Astrocyte (in vitro differentiated cells and primary cell): ENCODE measurements at regions not wholly inside any gene's neighbourhood (a gene's known extent, or its start where the extent isn't known, plus 50 kb on each side); places are given as distances from the start of the nearest gene placed in this dataset.

Experiments used
- DNase-seq: peaks from one replicate; pipeline ENCODE4 v3.0.0-alpha.2; 2010; ENCODE audit warnings: low read depth
- FAIRE-seq: peaks from 2 replicates; lab custom pipeline; 2011; peaks lifted over from hg19 to GRCh38; lab: Jason Lieb, UNC
- H2AFZ ChIP-seq: 2 replicates; pipeline ENCODE4 v1.6.0; 2012; ENCODE audit warnings: low read depth, low read length, inconsistent platforms
- H3K27ac ChIP-seq: 2 replicates; pipeline ENCODE4 v1.5.1; 2011; ENCODE audit warnings: low read depth, low read length, inconsistent platforms
- H3K27me3 ChIP-seq: 2 replicates; pipeline ENCODE4 v1.6.0; 2011; ENCODE audit warnings: low read length, inconsistent platforms; ENCODE audit not compliant: insufficient read depth
- H3K36me3 ChIP-seq: 2 replicates; pipeline ENCODE4 v1.5.1; 2011; ENCODE audit warnings: low read length, inconsistent platforms; ENCODE audit not compliant: insufficient read depth
- H3K4me1 ChIP-seq: 2 replicates; pipeline ENCODE4 v1.5.1; 2011; ENCODE audit warnings: low read length, inconsistent platforms; ENCODE audit not compliant: insufficient read depth
- H3K4me2 ChIP-seq: 2 replicates; pipeline ENCODE4 v1.6.0; 2012; ENCODE audit warnings: low read length, inconsistent platforms
- H3K4me3 ChIP-seq: 2 replicates; pipeline ENCODE4 v1.5.1; 2011; ENCODE audit warnings: low read depth, mild to moderate bottlenecking, low read length, inconsistent platforms; ENCODE audit not compliant: insufficient read depth
- H3K79me2 ChIP-seq: 2 replicates; pipeline ENCODE4 v1.6.0; 2012; ENCODE audit warnings: mild to moderate bottlenecking, low read length, inconsistent platforms; ENCODE audit not compliant: insufficient read depth
- H3K9ac ChIP-seq: 2 replicates; pipeline ENCODE4 v1.6.0; 2012; ENCODE audit warnings: mild to moderate bottlenecking, low read length, inconsistent platforms
- H3K9me3 ChIP-seq: 2 replicates; pipeline ENCODE4 v1.5.1; 2012; ENCODE audit warnings: low read depth, mild to moderate bottlenecking, low read length, inconsistent platforms; ENCODE audit not compliant: insufficient read depth
- H4K20me1 ChIP-seq: 2 replicates; pipeline ENCODE4 v1.6.0; 2012; ENCODE audit warnings: low read length, inconsistent platforms; ENCODE audit not compliant: insufficient read depth
- H3K27ac Mint-ChIP-seq: one replicate; pipeline ENCODE4 v1.8.0; 2021; ENCODE audit warnings: mild to moderate bottlenecking, mixed read lengths; ENCODE audit not compliant: unreplicated experiment
- H3K27me3 Mint-ChIP-seq: one replicate; pipeline ENCODE4 v1.8.0; 2021; ENCODE audit warnings: low read depth, mixed read lengths; ENCODE audit not compliant: unreplicated experiment
- H3K36me3 Mint-ChIP-seq: one replicate; pipeline ENCODE4 v1.8.0; 2021; ENCODE audit warnings: low read depth, mixed read lengths; ENCODE audit not compliant: unreplicated experiment
- H3K4me1 Mint-ChIP-seq: one replicate; pipeline ENCODE4 v1.8.0; 2021; ENCODE audit warnings: low read depth, mixed read lengths; ENCODE audit not compliant: unreplicated experiment
- H3K4me3 Mint-ChIP-seq: one replicate; pipeline ENCODE4 v1.8.0; 2021; ENCODE audit warnings: mild to moderate bottlenecking, moderate library complexity, mixed read lengths; ENCODE audit not compliant: unreplicated experiment
- H3K9me3 Mint-ChIP-seq: one replicate; pipeline ENCODE4 v1.8.0; 2021; ENCODE audit warnings: mild to moderate bottlenecking, mixed read lengths; ENCODE audit not compliant: unreplicated experiment
- CTCF ChIP-seq: IDR thresholded peaks from 2 replicates; pipeline ENCODE4 v1.5.1; 2011; ENCODE audit warnings: low read depth, mild to moderate bottlenecking, inconsistent platforms, low read length, moderate library complexity; ENCODE audit not compliant: insufficient read depth
- EZH2 ChIP-seq: IDR thresholded peaks from 2 replicates; pipeline ENCODE4 v1.6.1; 2012; ENCODE audit warnings: mild to moderate bottlenecking, low read length, inconsistent platforms; ENCODE audit not compliant: insufficient read depth

DNA sequence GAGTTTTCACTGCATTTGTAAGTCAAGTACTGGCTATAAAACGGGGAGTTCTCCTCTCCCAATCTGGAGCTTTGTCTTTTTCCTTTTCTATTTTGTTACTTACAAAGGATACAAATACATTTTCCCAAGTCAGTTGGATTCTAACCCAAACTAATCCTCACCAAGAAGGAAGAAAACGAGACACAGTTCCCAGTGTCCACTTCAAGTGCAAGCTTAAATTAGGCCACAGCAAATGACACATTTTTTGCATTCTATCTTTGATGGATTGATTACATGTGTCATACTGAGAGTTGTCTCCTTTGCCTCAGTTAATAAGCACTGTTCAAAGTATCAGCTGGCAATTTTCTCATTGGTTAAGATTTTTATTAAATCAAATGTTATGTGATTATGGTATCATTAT is 296.7 kb upstream of the ANO5 start:
- H3K27ac Mint-ChIP-seq: no peak overlapping the region

GRCh38 chr11:21896746-21897602 is 295.9 kb upstream of the ANO5 start:
- Histone ChIP-seq H3K4me3 (no peak overlapping the region), H3K27ac (no peak overlapping the region), H3K9me3 (no peaks in the 10 kb centered on the region), H3K4me1 (no peaks in the 10 kb centered on the region), H3K4me2 (no peak overlapping the region), H3K79me2 (no peaks in the 10 kb centered on the region), H2AFZ (no peak overlapping the region), H4K20me1 (no peaks in the 10 kb centered on the region), H3K27me3 (no peaks in the 10 kb centered on the region), H3K9ac (no peak overlapping the region), H3K36me3 (no peaks in the 10 kb centered on the region)
- H3K9me3 Mint-ChIP-seq: no peaks in the 10 kb centered on the region
- DNase-seq (no peak), FAIRE-seq (no peak)
- no peaks in the 10 kb centered on the region for H3K27me3 Mint-ChIP-seq
- no peak overlapping the region for H3K27ac Mint-ChIP-seq
- no peak for TF ChIP-seq EZH2
- no peak for TF ChIP-seq CTCF
- no peak overlapping the region for H3K4me3 Mint-ChIP-seq
- peaks cover 4% of the 10 kb centered on the region for H3K4me1 Mint-ChIP-seq
- no peaks in the 10 kb centered on the region for H3K36me3 Mint-ChIP-seq

More for the DNA sequence above, 296.7 kb upstream of the ANO5 start:
- no peaks in the 10 kb centered on the region for H3K4me1 ChIP-seq
- H3K4me2 ChIP-seq: no peak overlapping the region
- H3K9ac ChIP-seq: no peak overlapping the region
- H3K79me2 ChIP-seq: no peaks in the 10 kb centered on the region
- no peak for FAIRE-seq
- H3K36me3 Mint-ChIP-seq: no peaks in the 10 kb centered on the region
- DNase-seq: no peak
- H4K20me1 ChIP-seq: no peaks in the 10 kb centered on the region
- no peaks in the 10 kb centered on the region for H3K36me3 ChIP-seq
- H3K9me3 ChIP-seq: no peaks in the 10 kb centered on the region
- H3K4me1 Mint-ChIP-seq: peaks cover 4% of the 10 kb centered on the region
- no peaks in the 10 kb centered on the region for H3K27me3 Mint-ChIP-seq
- H3K4me3 ChIP-seq: no peak overlapping the region
- TF ChIP-seq CTCF: no peak
- no peak for TF ChIP-seq EZH2
- H2AFZ ChIP-seq: no peak overlapping the region
- no peaks in the 10 kb centered on the region for H3K27me3 ChIP-seq
- H3K9me3 Mint-ChIP-seq: no peaks in the 10 kb centered on the region
- no peak overlapping the region for H3K4me3 Mint-ChIP-seq
- H3K27ac ChIP-seq: no peak overlapping the region

DNA sequence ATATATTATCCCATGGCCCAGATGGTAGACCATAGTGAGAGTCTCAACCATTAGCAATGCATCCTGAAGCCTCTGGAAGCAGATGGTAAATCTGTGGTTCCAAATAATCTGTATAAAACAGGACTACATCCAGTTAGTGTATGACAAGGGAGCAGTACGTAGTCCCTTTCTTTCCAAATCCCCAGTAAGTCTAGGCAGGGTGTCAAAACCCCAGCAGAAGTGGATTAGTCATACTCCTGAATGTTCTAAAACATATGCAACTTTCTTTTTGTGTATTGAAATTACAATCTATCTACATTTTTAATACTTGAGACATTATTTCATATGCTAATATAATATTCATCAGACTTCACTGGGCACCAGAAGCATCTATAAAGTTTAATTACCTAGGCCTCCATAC is 295.1 kb upstream of the ANO5 start:
- H3K27ac Mint-ChIP-seq: no peak overlapping the region
- no peaks in the 10 kb centered on the region for H3K36me3 Mint-ChIP-seq
- no peaks in the 10 kb centered on the region for H4K20me1 ChIP-seq
- H3K27ac ChIP-seq: no peak overlapping the region
- H3K9me3 ChIP-seq: no peaks in the 10 kb centered on the region
- peaks cover 4% of the 10 kb centered on the region for H3K4me1 Mint-ChIP-seq
- H3K79me2 ChIP-seq: no peaks in the 10 kb centered on the region
- DNase-seq (no peak), FAIRE-seq (no peak)
- H3K27me3 Mint-ChIP-seq: no peaks in the 10 kb centered on the region
- H3K4me3 ChIP-seq: no peak overlapping the region
- no peak overlapping the region for H3K4me2 ChIP-seq
- H3K36me3 ChIP-seq: no peaks in the 10 kb centered on the region
- H2AFZ ChIP-seq: no peak overlapping the region
- no peaks in the 10 kb centered on the region for H3K4me1 ChIP-seq
- no peak overlapping the region for H3K4me3 Mint-ChIP-seq
- no peak overlapping the region for H3K9ac ChIP-seq
- TF ChIP-seq CTCF (no peak), EZH2 (no peak)
- H3K27me3 ChIP-seq: no peaks in the 10 kb centered on the region
- no peaks in the 10 kb centered on the region for H3K9me3 Mint-ChIP-seq
